Jurkat, Clone E6-1 (cell line): ENCODE measurements at regions not wholly inside any gene's neighbourhood (a gene's known extent, or its start where the extent isn't known, plus 50 kb on each side); places are given as distances from the start of the nearest gene placed in this dataset.
"Not testable (repeated sequence)": the region's sequence is repeated elsewhere in the genome, so short reads cannot be mapped to it uniquely, and the experiment has no call there.

Experiments used
- DNase-seq: peaks from one replicate; pipeline ENCODE4 v3.0.0-alpha.2; 2011; ENCODE audit warnings: low read depth, low spot score
- H3K4me3 ChIP-seq: 2 replicates; pipeline ENCODE4 v1.5.1; 2011; ENCODE audit warnings: mild to moderate bottlenecking, low read length, control low read depth, moderate library complexity

GRCh38 chr15:85196697-85197096, 183.7 kb upstream of the AKAP13 start:
- not testable (repeated sequence) for H3K4me3 ChIP-seq, DNase-seq

- not testable (repeated sequence) for DNase-seq, H3K4me3 ChIP-seq
Measured at GRCh38 chr15:85197582-85197981, 182.8 kb upstream of the AKAP13 start.

- not testable (repeated sequence) for DNase-seq, H3K4me3 ChIP-seq
Measured at GRCh38 chr15:85198432-85198831, 182.0 kb upstream of the AKAP13 start.

- not testable (repeated sequence) for DNase-seq, H3K4me3 ChIP-seq
Measured at GRCh38 chr15:85200215-85200614, 180.2 kb upstream of the AKAP13 start.

GRCh38 chr15:85201118-85201793, 179.1 kb upstream of the AKAP13 start:
- not testable (repeated sequence) for DNase-seq

GRCh38 chr15:85204481-85204880, 175.9 kb upstream of the AKAP13 start:
- not testable (repeated sequence) for H3K4me3 ChIP-seq, DNase-seq

More at GRCh38 chr15:85201118-85201793, 179.1 kb upstream of the AKAP13 start:
- not testable (repeated sequence) for H3K4me3 ChIP-seq

GRCh38 chr15:85233791-85234325, 146.5 kb upstream of the AKAP13 start:
- not testable (repeated sequence) for DNase-seq

GRCh38 chr15:85234450-85235196, 145.8 kb upstream of the AKAP13 start:
- not testable (repeated sequence) for H3K4me3 ChIP-seq

More at GRCh38 chr15:85233791-85234325, 146.5 kb upstream of the AKAP13 start:
- not testable (repeated sequence) for H3K4me3 ChIP-seq

GRCh38 chr15:85244056-85244455, 136.3 kb upstream of the AKAP13 start:
- DNase-seq, H3K4me3 ChIP-seq: not testable (repeated sequence)

More at GRCh38 chr15:85234450-85235196, 145.8 kb upstream of the AKAP13 start:
- not testable (repeated sequence) for DNase-seq

GRCh38 chr15:85250938-85251542, 129.4 kb upstream of the AKAP13 start:
- DNase-seq, H3K4me3 ChIP-seq: not testable (repeated sequence)

- not testable (repeated sequence) for H3K4me3 ChIP-seq, DNase-seq
Measured at GRCh38 chr15:85253196-85253915, 127.0 kb upstream of the AKAP13 start.

GRCh38 chr15:85254961-85255360, 125.4 kb upstream of the AKAP13 start:
- DNase-seq, H3K4me3 ChIP-seq: not testable (repeated sequence)

GRCh38 chr15:85255502-85255901, 124.9 kb upstream of the AKAP13 start:
- not testable (repeated sequence) for DNase-seq, H3K4me3 ChIP-seq

- not testable (repeated sequence) for H3K4me3 ChIP-seq, DNase-seq
Measured at GRCh38 chr15:85256009-85256997, 124.1 kb upstream of the AKAP13 start.

- DNase-seq, H3K4me3 ChIP-seq: not testable (repeated sequence)
Measured at GRCh38 chr15:85258062-85258445, 122.3 kb upstream of the AKAP13 start.

- not testable (repeated sequence) for H3K4me3 ChIP-seq, DNase-seq
Measured at GRCh38 chr15:85258559-85259209, 121.7 kb upstream of the AKAP13 start.

- not testable (repeated sequence) for DNase-seq, H3K4me3 ChIP-seq
Measured at GRCh38 chr15:85260526-85260925, 119.9 kb upstream of the AKAP13 start.
